OCI-LY1 (cell line): ENCODE measurements at regions not wholly inside any gene's neighbourhood (a gene's known extent, or its start where the extent isn't known, plus 50 kb on each side); places are given as distances from the start of the nearest gene placed in this dataset.

ENCODE experiments used
- EZH2 ChIP-seq: fragments of 200-600 bp; sonication (generic), shearing (Covaris generic); IDR thresholded peaks from 2 replicates; pipeline ENCODE4 v1.8.0; 2017; ENCODE audit warnings: borderline replicate concordance, mixed run types, mild to moderate bottlenecking, antibody characterized with exemption, low read length, moderate library complexity, mixed read lengths
- TF ChIP-seq, protein P1 (sequence below): fragments of 200-600 bp; sonication (generic), shearing (Covaris generic); IDR thresholded peaks from 2 replicates; pipeline ENCODE4 v1.5.1; 2017; ENCODE audit warnings: mild to moderate bottlenecking, antibody characterized with exemption, low read length, moderate library complexity, mixed read lengths

GRCh38 chr7:45268013-45268412 lies 110.4 kb downstream of the RAMP3 start:
- TF ChIP-seq, protein P1, sequence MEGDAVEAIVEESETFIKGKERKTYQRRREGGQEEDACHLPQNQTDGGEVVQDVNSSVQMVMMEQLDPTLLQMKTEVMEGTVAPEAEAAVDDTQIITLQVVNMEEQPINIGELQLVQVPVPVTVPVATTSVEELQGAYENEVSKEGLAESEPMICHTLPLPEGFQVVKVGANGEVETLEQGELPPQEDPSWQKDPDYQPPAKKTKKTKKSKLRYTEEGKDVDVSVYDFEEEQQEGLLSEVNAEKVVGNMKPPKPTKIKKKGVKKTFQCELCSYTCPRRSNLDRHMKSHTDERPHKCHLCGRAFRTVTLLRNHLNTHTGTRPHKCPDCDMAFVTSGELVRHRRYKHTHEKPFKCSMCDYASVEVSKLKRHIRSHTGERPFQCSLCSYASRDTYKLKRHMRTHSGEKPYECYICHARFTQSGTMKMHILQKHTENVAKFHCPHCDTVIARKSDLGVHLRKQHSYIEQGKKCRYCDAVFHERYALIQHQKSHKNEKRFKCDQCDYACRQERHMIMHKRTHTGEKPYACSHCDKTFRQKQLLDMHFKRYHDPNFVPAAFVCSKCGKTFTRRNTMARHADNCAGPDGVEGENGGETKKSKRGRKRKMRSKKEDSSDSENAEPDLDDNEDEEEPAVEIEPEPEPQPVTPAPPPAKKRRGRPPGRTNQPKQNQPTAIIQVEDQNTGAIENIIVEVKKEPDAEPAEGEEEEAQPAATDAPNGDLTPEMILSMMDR, result no peak
- TF ChIP-seq EZH2, result no peak
